GM12872 (cell line): ENCODE measurements at regions not wholly inside any gene's neighbourhood (a gene's known extent, or its start where the extent isn't known, plus 50 kb on each side); places are given as distances from the start of the nearest gene placed in this dataset.
A peak's percentile ranks its signal among the peaks of the same experiment; 100 is the strongest.

Experiments used
- CTCF ChIP-seq: IDR thresholded peaks from 3 replicates; pipeline ENCODE4 v1.5.1; 2011; ENCODE audit warnings: low read depth, mild to moderate bottlenecking, low read length, moderate library complexity; ENCODE audit not compliant: insufficient read depth

DNA sequence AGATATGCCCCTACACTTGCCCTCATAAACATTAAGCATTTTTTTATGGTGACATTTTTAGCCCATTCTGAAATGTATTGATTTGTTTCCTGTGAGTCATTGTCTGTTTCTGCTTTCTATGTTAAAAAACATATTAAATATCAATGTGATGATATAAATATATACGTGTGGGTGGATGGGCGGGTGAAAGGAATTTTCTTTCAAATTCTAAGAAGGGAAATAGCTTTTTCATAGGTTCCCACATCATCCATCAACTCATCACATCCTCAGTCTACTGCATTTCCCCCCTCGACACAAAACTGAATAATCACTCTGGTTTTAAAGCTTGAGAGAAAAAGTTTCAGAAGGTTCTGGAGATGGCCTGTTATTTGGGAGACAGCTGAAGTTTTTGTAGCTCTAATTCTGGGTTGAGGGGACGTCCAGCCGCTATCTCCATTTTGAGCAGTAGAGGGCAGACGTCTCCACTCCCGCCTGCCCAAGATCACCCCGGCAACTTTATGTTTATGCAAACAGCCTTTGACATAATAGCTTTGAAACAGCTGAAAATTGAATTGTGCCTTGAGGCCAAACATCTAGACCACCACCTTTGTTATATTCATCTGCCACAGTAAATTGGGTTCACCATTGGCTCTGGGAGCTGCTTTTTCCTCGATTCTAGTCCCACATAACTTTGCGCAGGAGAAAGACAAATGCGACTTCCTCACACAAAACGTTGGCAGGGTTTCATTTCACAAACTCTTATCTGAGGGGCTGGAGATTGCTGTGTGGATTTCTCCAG, 216.2 kb upstream of the CLINT1 start:
- TF ChIP-seq CTCF = peak; percentile 89

GRCh38 chr5:158074597-158074991, 215.6 kb upstream of the CLINT1 start:
- no peak for TF ChIP-seq CTCF

- TF ChIP-seq CTCF = no peak
Observed at GRCh38 chr5:158070859-158071258, 211.9 kb upstream of the CLINT1 start.

DNA sequence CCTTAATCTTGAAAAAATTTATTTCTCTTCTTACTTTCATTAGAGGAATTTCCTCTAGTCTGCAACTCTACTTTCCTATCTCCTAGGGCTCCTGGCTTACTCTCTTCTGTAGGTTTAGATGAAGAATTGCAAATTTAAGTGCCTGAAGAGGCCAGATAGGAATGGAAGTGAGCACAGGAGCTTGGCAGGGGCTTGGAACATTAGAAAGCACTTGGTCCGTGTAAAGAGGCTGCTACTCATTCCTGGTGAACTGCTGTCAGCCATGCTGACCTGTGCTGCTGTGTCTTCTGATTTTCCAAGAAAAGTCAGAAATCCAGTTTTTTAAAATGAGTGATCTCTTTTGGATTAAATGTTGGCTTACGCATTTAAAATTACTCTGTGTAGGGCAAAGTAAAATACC, 210.9 kb upstream of the CLINT1 start:
- TF ChIP-seq CTCF = no peak

DNA sequence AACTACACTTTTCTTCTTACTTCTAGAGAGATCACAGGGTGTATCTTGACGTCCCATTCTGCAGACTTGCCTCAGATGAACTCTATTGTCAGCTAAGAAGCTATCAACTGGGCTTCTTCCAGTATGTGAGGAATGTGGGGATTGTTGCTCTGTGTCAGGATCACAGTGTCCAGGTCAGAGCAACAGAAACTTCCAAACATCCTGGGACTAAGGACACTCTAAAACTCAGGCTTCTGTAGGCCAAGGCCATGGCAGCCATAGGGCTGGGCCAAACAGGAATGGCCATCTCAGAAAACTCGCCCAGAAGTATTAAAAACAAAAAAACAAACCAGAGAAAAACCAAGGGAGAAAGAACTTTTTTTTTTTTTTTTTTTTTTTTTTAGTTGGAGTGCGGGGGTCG, 210.0 kb upstream of the CLINT1 start:
- no peak for TF ChIP-seq CTCF

DNA sequence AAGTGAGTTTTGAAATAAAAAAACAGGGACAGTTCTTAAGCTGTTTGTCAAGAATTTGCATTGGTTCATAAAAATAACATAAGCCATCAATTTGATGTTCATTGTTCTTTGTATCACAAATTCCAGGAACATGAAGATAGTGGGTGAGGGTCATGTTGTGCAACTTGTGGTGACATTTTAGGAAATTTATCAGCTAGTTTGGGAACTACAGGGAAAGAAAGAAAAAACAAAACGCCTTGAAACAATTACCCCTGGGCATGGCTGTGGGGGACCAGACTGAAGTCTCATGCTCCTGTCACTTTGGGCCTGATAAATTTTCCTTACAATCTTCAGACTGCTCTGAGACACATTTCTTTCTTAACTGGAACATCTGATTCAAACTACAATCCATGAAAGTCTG, 207.1 kb upstream of the CLINT1 start:
- no peak for TF ChIP-seq CTCF

DNA sequence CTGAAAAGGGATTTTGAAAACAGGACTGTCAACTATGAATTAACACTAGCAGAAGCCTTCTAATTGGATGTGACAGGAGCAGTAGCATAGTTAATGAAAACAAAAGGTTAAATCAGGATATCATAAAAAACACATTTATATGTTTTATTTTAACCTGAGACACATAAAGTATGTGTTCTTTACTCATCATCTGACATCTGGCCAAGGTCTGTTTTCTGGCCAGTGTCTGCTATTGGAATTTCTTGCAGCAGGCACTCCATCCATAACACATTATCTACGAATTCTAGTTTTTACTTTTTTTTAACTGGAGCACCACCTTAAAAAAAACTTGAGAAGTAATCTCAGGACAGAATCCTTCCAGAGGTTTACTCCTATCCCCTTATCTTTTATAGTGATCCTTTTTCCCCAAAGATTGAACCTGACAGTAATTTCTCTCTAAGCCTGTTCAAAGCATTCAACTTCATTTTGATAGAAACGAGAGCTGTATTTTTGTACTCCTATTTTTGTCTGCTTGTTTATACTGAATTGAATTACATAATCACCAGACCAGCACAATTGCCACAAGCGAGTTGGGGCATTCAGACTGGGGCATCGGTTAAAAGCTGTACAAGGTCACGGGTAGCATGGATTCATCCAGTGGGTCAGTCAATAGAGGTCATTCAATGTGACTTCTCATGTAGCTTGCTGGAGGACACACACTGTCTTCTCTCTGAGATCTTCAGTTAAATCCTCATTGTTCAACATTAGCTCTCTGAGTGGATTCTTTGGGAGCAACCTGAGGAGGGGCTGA, 205.6 kb upstream of the CLINT1 start:
- TF ChIP-seq CTCF = no peak
